Loucy (cell line): ENCODE measurements at regions not wholly inside any gene's neighbourhood (a gene's known extent, or its start where the extent isn't known, plus 50 kb on each side); places are given as distances from the start of the nearest gene placed in this dataset.

Experiments
- H2AFZ ChIP-seq: fragments of 200-600 bp; sonication (generic); 2 replicates; pipeline ENCODE4 v1.6.0; 2016; ENCODE audit warnings: antibody characterized with exemption, mild to moderate bottlenecking, low read length, moderate library complexity
- H3F3A ChIP-seq: fragments of 200-600 bp; 2 replicates; pipeline ENCODE4 v1.6.0; 2016; ENCODE audit warnings: antibody characterized with exemption, low read depth, mild to moderate bottlenecking
- H3K27me3 ChIP-seq: fragments of 200-600 bp; sonication (generic); 2 replicates; pipeline ENCODE4 v1.6.1; 2014; ENCODE audit warnings: low read length, mild to moderate bottlenecking; ENCODE audit not compliant: insufficient read depth, poor library complexity, severe bottlenecking
- H3K36me3 ChIP-seq: fragments of 200-600 bp; sonication (generic); 2 replicates; pipeline ENCODE4 v1.6.1; 2016; ENCODE audit warnings: low read length; ENCODE audit not compliant: insufficient read depth
- H3K4me1 ChIP-seq: fragments of 200-600 bp; sonication (generic); 2 replicates; pipeline ENCODE4 v1.5.1; 2014; ENCODE audit warnings: low read length, mild to moderate bottlenecking; ENCODE audit not compliant: insufficient read depth, poor library complexity, severe bottlenecking
- H3K4me2 ChIP-seq: fragments of 200-600 bp; sonication (generic); 2 replicates; pipeline ENCODE4 v1.6.0; 2014; ENCODE audit warnings: antibody characterized with exemption, low read length, low read depth, mild to moderate bottlenecking; ENCODE audit not compliant: poor library complexity, severe bottlenecking
- H3K4me3 ChIP-seq: fragments of 200-600 bp; sonication (generic); 2 replicates; pipeline ENCODE4 v1.5.1; 2014; ENCODE audit warnings: low read length, mild to moderate bottlenecking, mixed read lengths; ENCODE audit not compliant: poor library complexity, severe bottlenecking
- H3K79me2 ChIP-seq: fragments of 200-600 bp; sonication (generic); 2 replicates; pipeline ENCODE4 v1.6.1; 2014; ENCODE audit warnings: low read length; ENCODE audit not compliant: insufficient read depth
- H3K9ac ChIP-seq: fragments of 200-600 bp; sonication (generic); 2 replicates; pipeline ENCODE4 v1.6.0; 2014; ENCODE audit warnings: mild to moderate bottlenecking, low read depth, low read length, moderate library complexity; ENCODE audit not compliant: poor library complexity, severe bottlenecking
- H3K9me2 ChIP-seq: fragments of 200-600 bp; sonication (generic); replicated peaks from 2 replicates; pipeline ENCODE4 v1.6.1; 2016; ENCODE audit warnings: low read depth, low read length, mixed read lengths
- H3K9me3 ChIP-seq: fragments of 200-600 bp; sonication (generic); 2 replicates; pipeline ENCODE4 v1.6.1; 2014; ENCODE audit warnings: mild to moderate bottlenecking, antibody characterized with exemption, low read length, low read depth; ENCODE audit not compliant: insufficient read depth
- H4K20me1 ChIP-seq: fragments of 200-600 bp; sonication (generic); 2 replicates; pipeline ENCODE4 v1.6.0; 2014; ENCODE audit warnings: antibody characterized with exemption, low read length, mild to moderate bottlenecking; ENCODE audit not compliant: insufficient read depth, poor library complexity, severe bottlenecking
- CTCF ChIP-seq: fragments of 200-600 bp; sonication (generic); conservative IDR thresholded peaks from 2 replicates; pipeline ENCODE4 v1.5.1; 2014; ENCODE audit warnings: mild to moderate bottlenecking, antibody characterized with exemption, low read length
- EZH2phosphoT487 ChIP-seq: fragments of 200-600 bp; IDR thresholded peaks from 2 replicates; pipeline ENCODE4 v1.6.1; 2018; ENCODE audit warnings: antibody characterized with exemption, mild to moderate bottlenecking, moderate library complexity, borderline replicate concordance

GRCh38 chr1:232274999-232275710 lies 354.8 kb downstream of the SIPA1L2 start:
- Histone ChIP-seq H3K27me3 (no peaks in the 10 kb centered on the region), H3K9me3 (no peaks in the 10 kb centered on the region), H3K79me2 (no peaks in the 10 kb centered on the region), H3K4me2 (no peak overlapping the region), H3K9ac (no peak overlapping the region), H3F3A (no peaks in the 10 kb centered on the region), H3K9me2 (no peaks in the 10 kb centered on the region), H2AFZ (no peak overlapping the region), H3K4me1 (no peaks in the 10 kb centered on the region), H3K4me3 (no peak overlapping the region), H4K20me1 (no peaks in the 10 kb centered on the region), H3K36me3 (no peaks in the 10 kb centered on the region)
- TF ChIP-seq EZH2phosphoT487 = no peak
- no peak for TF ChIP-seq CTCF

GRCh38 chr1:232274236-232274855 lies 355.6 kb downstream of the SIPA1L2 start:
- H3K9me2 ChIP-seq = no peaks in the 10 kb centered on the region
- H3F3A ChIP-seq = no peaks in the 10 kb centered on the region
- no peaks in the 10 kb centered on the region for H3K36me3 ChIP-seq
- H3K9me3 ChIP-seq = no peaks in the 10 kb centered on the region
- no peak overlapping the region for H3K4me2 ChIP-seq
- no peak overlapping the region for H2AFZ ChIP-seq
- H3K79me2 ChIP-seq = no peaks in the 10 kb centered on the region
- no peak overlapping the region for H3K4me3 ChIP-seq
- TF ChIP-seq EZH2phosphoT487 (no peak), CTCF (no peak)
- no peaks in the 10 kb centered on the region for H3K4me1 ChIP-seq
- no peaks in the 10 kb centered on the region for H4K20me1 ChIP-seq
- no peaks in the 10 kb centered on the region for H3K27me3 ChIP-seq
- no peak overlapping the region for H3K9ac ChIP-seq

GRCh38 chr1:232273011-232273410 lies 356.9 kb downstream of the SIPA1L2 start:
- Histone ChIP-seq H3K27me3 (no peaks in the 10 kb centered on the region), H3K36me3 (no peaks in the 10 kb centered on the region), H3K4me3 (no peak overlapping the region), H2AFZ (no peak overlapping the region), H3K9me3 (no peaks in the 10 kb centered on the region), H3K4me1 (no peaks in the 10 kb centered on the region), H3K9me2 (no peaks in the 10 kb centered on the region), H3K9ac (no peak overlapping the region), H3K79me2 (no peaks in the 10 kb centered on the region), H4K20me1 (no peaks in the 10 kb centered on the region), H3F3A (no peaks in the 10 kb centered on the region), H3K4me2 (no peak overlapping the region)
- TF ChIP-seq EZH2phosphoT487 = no peak
- no peak for TF ChIP-seq CTCF
